DOHH2 (cell line): ENCODE measurements at regions not wholly inside any gene's neighbourhood (a gene's known extent, or its start where the extent isn't known, plus 50 kb on each side); places are given as distances from the start of the nearest gene placed in this dataset.

Experiments
- H3F3A ChIP-seq: fragments of 200-600 bp; sonication (generic), shearing (Covaris generic); 2 replicates; pipeline ENCODE4 v1.6.0; 2016; ENCODE audit warnings: antibody characterized with exemption, mild to moderate bottlenecking; ENCODE audit not compliant: control insufficient read depth, insufficient read depth
- H3K27ac ChIP-seq: fragments of 200-600 bp; sonication (generic); 2 replicates; pipeline ENCODE4 v1.5.1; 2014; ENCODE audit warnings: low read depth, mild to moderate bottlenecking, low read length, moderate library complexity
- H3K27me3 ChIP-seq: fragments of 200-600 bp; sonication (generic); 2 replicates; pipeline ENCODE4 v1.6.1; 2014; ENCODE audit warnings: mild to moderate bottlenecking, low read length, mixed read lengths; ENCODE audit not compliant: control insufficient read depth
- H3K36me3 ChIP-seq: fragments of 200-600 bp; sonication (generic); 2 replicates; pipeline ENCODE4 v1.6.1; 2014; ENCODE audit warnings: mild to moderate bottlenecking, low read length, moderate library complexity, mixed read lengths; ENCODE audit not compliant: control insufficient read depth
- H3K4me1 ChIP-seq: fragments of 200-600 bp; sonication (generic); 2 replicates; pipeline ENCODE4 v1.6.1; 2014; ENCODE audit warnings: mild to moderate bottlenecking, low read length, mixed read lengths; ENCODE audit not compliant: control insufficient read depth
- H3K4me2 ChIP-seq: fragments of 200-600 bp; sonication (generic); 2 replicates; pipeline ENCODE4 v1.6.0; 2014; ENCODE audit warnings: mild to moderate bottlenecking, low read length, moderate library complexity
- H3K4me3 ChIP-seq: fragments of 200-600 bp; sonication (generic); 2 replicates; pipeline ENCODE4 v1.5.1; 2014; ENCODE audit warnings: mild to moderate bottlenecking, low read length, mixed read lengths
- H3K79me2 ChIP-seq: fragments of 200-600 bp; sonication (generic); 2 replicates; pipeline ENCODE4 v1.6.1; 2014; ENCODE audit warnings: mild to moderate bottlenecking, low read length, mixed read lengths; ENCODE audit not compliant: control insufficient read depth
- H3K9me2 ChIP-seq: fragments of 200-600 bp; sonication (generic); replicated peaks from 2 replicates; pipeline ENCODE4 v1.6.1; 2014; ENCODE audit warnings: mild to moderate bottlenecking, low read length, mixed read lengths; ENCODE audit not compliant: control insufficient read depth
- H3K9me3 ChIP-seq: fragments of 200-600 bp; sonication (generic); 2 replicates; pipeline ENCODE4 v1.6.1; 2014; ENCODE audit warnings: antibody characterized with exemption, low read length, mixed read lengths; ENCODE audit not compliant: control insufficient read depth, insufficient read depth
- H4K20me1 ChIP-seq: fragments of 200-600 bp; sonication (generic); 2 replicates; pipeline ENCODE4 v1.6.0; 2014; ENCODE audit warnings: low read depth, mild to moderate bottlenecking, antibody characterized with exemption, low read length, moderate library complexity; ENCODE audit not compliant: control insufficient read depth, insufficient read depth
- EZH2phosphoT487 ChIP-seq: fragments of 200-600 bp; sonication (generic); IDR thresholded peaks from 2 replicates; pipeline ENCODE4 v1.6.1; 2017; ENCODE audit warnings: borderline replicate concordance, mild to moderate bottlenecking, antibody characterized with exemption, low read length, moderate library complexity, mixed read lengths
- TF ChIP-seq, protein P1 (sequence below): fragments of 200-600 bp; sonication (generic); IDR thresholded peaks from one replicate; pipeline ENCODE4 v1.5.1; 2014; ENCODE audit warnings: antibody characterized with exemption, mild to moderate bottlenecking, low read depth, low read length; ENCODE audit not compliant: poor library complexity, severe bottlenecking

DNA sequence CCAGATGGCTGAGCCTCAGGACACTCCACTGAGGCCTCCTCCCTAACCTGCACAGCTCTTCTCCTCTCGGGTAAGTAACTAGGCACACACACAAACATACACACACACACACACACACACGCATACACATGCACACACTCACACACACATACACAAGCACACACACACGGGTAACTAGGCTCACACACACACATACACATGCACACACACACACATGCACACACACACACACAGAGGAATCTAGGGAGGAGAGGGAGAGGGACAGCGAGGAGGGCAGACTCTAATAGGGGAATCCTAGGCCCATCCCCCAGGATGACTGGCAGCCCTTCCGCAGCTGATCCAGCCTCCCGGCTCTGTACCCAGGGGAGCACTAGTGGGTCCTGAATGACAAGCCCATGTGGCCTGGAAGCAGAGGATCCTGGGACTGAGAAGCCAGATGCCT, 177.4 kb upstream of the LINGO1 start:
- H3K9me3 ChIP-seq, result no peaks in the 10 kb centered on the region
- no peak overlapping the region for H3K4me2 ChIP-seq
- no peaks in the 10 kb centered on the region for H3K4me1 ChIP-seq
- H3K27me3 ChIP-seq, result no peaks in the 10 kb centered on the region
- no peaks in the 10 kb centered on the region for H3K36me3 ChIP-seq
- TF ChIP-seq, protein P1, sequence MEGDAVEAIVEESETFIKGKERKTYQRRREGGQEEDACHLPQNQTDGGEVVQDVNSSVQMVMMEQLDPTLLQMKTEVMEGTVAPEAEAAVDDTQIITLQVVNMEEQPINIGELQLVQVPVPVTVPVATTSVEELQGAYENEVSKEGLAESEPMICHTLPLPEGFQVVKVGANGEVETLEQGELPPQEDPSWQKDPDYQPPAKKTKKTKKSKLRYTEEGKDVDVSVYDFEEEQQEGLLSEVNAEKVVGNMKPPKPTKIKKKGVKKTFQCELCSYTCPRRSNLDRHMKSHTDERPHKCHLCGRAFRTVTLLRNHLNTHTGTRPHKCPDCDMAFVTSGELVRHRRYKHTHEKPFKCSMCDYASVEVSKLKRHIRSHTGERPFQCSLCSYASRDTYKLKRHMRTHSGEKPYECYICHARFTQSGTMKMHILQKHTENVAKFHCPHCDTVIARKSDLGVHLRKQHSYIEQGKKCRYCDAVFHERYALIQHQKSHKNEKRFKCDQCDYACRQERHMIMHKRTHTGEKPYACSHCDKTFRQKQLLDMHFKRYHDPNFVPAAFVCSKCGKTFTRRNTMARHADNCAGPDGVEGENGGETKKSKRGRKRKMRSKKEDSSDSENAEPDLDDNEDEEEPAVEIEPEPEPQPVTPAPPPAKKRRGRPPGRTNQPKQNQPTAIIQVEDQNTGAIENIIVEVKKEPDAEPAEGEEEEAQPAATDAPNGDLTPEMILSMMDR, result no peak
- no peak for TF ChIP-seq EZH2phosphoT487
- no peaks in the 10 kb centered on the region for H3F3A ChIP-seq
- H3K79me2 ChIP-seq, result no peaks in the 10 kb centered on the region
- H3K27ac ChIP-seq, result no peak overlapping the region
- H3K9me2 ChIP-seq, result no peaks in the 10 kb centered on the region
- H4K20me1 ChIP-seq, result no peaks in the 10 kb centered on the region
- no peak overlapping the region for H3K4me3 ChIP-seq

DNA sequence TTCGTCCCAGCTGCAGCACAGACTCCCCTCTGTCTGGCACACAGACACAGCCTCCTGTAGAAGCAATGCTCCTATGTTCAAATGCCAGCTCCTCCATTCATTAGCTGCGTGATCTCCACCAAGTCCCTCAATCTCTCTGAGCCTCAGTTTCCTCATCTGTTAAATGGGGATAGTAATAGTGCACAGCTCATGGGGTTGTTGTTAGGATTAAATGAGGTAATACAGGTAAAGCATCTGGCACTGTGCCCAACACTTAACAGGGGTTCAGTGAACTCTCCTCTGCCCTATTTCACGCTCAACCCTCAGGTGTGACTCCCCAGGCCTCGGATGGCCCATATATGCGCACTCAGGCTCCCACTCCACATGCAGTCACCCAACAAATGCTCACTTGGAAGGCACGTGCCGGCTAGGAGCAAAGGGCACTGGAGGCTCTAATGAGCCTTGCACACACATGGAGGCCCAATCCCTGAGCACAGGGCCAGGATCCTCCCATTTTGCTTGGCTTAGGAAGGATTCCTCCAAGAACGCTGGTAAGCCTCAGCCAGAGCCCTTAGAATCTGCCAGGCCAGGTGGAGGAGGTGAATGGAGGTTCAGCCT, 176.0 kb upstream of the LINGO1 start:
- H3K4me1 ChIP-seq, result no peaks in the 10 kb centered on the region
- H3K36me3 ChIP-seq, result no peaks in the 10 kb centered on the region
- no peak overlapping the region for H3K4me2 ChIP-seq
- H3K9me3 ChIP-seq, result no peaks in the 10 kb centered on the region
- no peaks in the 10 kb centered on the region for H4K20me1 ChIP-seq
- no peaks in the 10 kb centered on the region for H3K27me3 ChIP-seq
- no peak overlapping the region for H3K27ac ChIP-seq
- H3F3A ChIP-seq, result no peaks in the 10 kb centered on the region
- H3K4me3 ChIP-seq, result no peak overlapping the region
- TF ChIP-seq, protein P1, result no peak
- no peak for TF ChIP-seq EZH2phosphoT487
- no peaks in the 10 kb centered on the region for H3K79me2 ChIP-seq
- no peaks in the 10 kb centered on the region for H3K9me2 ChIP-seq

DNA sequence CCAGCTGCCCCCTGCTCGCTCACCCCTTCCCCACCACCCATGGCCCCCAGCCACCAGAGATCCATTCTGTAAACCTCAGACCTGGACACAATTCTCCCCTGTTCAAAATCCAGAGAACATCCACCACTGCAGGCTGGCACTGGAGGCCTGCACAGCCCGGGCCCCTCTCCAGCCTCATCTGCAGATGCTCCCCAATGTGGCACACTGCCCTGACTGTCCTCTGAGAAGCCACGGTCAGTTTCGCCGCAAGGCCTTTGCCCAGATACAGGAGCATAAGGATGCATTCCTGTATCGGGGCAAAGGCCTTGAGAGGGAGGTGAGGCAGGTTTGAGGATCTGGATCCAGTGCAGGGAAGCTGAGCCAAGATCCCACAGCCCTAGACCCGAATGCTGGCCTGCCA, 175.4 kb upstream of the LINGO1 start:
- H3K27ac ChIP-seq, result no peak overlapping the region
- no peaks in the 10 kb centered on the region for H3F3A ChIP-seq
- no peak overlapping the region for H3K4me2 ChIP-seq
- H3K9me2 ChIP-seq, result no peaks in the 10 kb centered on the region
- H3K4me1 ChIP-seq, result no peaks in the 10 kb centered on the region
- no peaks in the 10 kb centered on the region for H3K79me2 ChIP-seq
- H3K4me3 ChIP-seq, result no peak overlapping the region
- H3K9me3 ChIP-seq, result no peaks in the 10 kb centered on the region
- no peak for TF ChIP-seq EZH2phosphoT487
- TF ChIP-seq, protein P1, result no peak
- no peaks in the 10 kb centered on the region for H3K36me3 ChIP-seq
- H4K20me1 ChIP-seq, result no peaks in the 10 kb centered on the region
- H3K27me3 ChIP-seq, result no peaks in the 10 kb centered on the region
